Astrocyte of the spinal cord (primary cell): ENCODE measurements at regions not wholly inside any gene's neighbourhood (a gene's known extent, or its start where the extent isn't known, plus 50 kb on each side); places are given as distances from the start of the nearest gene placed in this dataset.

Experiments
- DNase-seq: peaks from one replicate; pipeline ENCODE4 v3.0.0; 2011; ENCODE audit warnings: low read depth, low spot score
- H3K4me3 ChIP-seq: 2 replicates; pipeline ENCODE4 v1.5.1; 2011; ENCODE audit warnings: low read depth, mild to moderate bottlenecking, low read length, moderate library complexity
- CTCF ChIP-seq: IDR thresholded peaks from 2 replicates; pipeline ENCODE4 v1.5.1; 2012; ENCODE audit warnings: low read depth, mild to moderate bottlenecking, low read length, inconsistent platforms
- in situ Hi-C: cut with HindIII; loops from 2 replicates; pipeline ENCODE4 v1.10.0; 2017; ENCODE audit warnings: low sequenced_read_pairs

DNA sequence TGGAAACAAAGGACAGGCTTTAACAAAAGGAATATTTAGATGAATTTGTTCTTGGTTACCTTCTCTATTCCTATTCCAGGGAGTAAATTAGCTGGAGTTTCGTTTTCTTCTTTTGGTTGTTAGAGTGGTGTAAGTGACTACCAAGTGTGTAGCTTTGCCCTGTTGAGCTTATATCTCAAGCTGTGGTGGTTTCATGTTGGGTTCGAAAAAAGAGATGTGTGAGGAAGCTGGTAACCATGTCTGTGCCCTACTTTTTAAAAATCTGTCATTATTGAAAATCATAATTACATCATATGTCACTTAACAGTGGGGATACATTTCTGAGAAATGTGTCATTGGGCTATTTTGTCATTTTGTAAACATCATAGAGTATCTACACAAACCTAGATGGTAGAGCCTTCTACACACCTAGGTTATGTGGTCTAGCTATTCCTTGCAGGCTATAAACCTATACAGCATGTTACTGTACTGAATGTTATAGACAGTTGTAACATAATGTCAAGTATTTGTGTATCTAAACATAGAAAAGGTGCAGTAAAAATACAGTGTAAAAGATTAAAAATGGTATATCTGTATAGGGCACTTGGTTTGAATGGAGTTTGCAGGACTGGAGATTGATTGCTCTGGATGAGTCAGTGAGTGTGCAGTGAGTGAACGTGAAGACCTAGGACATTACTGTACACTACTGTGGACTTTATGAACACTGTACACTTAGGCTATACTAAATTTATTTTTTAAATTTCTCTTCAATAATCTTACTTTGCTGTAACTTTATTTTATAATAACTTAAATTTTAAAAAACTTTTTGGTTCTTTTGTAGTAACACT, 90.4 kb downstream of the SEPTIN7 start:
- no peak overlapping the region for H3K4me3 ChIP-seq
- no peak for TF ChIP-seq CTCF
- in situ Hi-C loops = no loop called here
- DNase-seq = no peak

DNA sequence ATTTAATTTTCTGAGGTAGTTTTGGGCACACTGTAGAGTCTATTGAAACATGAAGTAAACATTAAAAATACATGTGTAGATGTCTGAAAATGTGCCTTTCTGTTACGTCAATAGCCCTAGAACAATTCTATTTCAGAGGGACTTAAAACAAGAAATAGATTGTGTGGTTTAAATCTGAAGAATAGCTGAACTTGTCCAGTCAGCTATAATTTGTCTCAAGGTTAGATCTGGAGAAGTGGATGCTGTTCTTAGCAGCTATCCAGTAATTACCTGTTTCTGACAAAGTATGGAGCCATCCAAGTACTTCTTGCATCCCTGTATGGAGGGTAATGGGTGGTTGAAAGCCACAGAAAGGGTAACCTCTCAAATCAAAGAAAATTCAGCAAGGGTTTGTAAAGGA, 92.8 kb downstream of the SEPTIN7 start:
- no peak for DNase-seq
- in situ Hi-C loops = no loop called here
- TF ChIP-seq CTCF = no peak
- H3K4me3 ChIP-seq = no peak overlapping the region

GRCh38 chr7:35894721-35895120, 93.9 kb downstream of the SEPTIN7 start:
- no peak overlapping the region for H3K4me3 ChIP-seq
- in situ Hi-C loops = no loop called here
- DNase-seq = no peak
- no peak for TF ChIP-seq CTCF

- in situ Hi-C loops = no loop called here
- TF ChIP-seq CTCF = no peak
Measured at GRCh38 chr7:35900651-35901050, 99.8 kb downstream of the SEPTIN7 start.

GRCh38 chr7:35905555-35905954, 104.7 kb downstream of the SEPTIN7 start:
- peak; percentile 32 for DNase-seq
- TF ChIP-seq CTCF = no peak
- in situ Hi-C loops = no loop called here
- no peak overlapping the region for H3K4me3 ChIP-seq

More at GRCh38 chr7:35900651-35901050, 99.8 kb downstream of the SEPTIN7 start:
- no peak overlapping the region for H3K4me3 ChIP-seq
- DNase-seq = no peak

GRCh38 chr7:35906191-35906908, 105.5 kb downstream of the SEPTIN7 start:
- no peak overlapping the region for H3K4me3 ChIP-seq
- TF ChIP-seq CTCF = peak; percentile 80
- peak; percentile 80 for DNase-seq
- in situ Hi-C loops = no loop called here
